HG03159 (cell line): ENCODE measurements at regions not wholly inside any gene's neighbourhood (a gene's known extent, or its start where the extent isn't known, plus 50 kb on each side); places are given as distances from the start of the nearest gene placed in this dataset.
"Not testable (repeated sequence)": the region's sequence is repeated elsewhere in the genome, so short reads cannot be mapped to it uniquely, and the experiment has no call there.

Experiments
- ATAC-seq: cut with Tn5 transposase; IDR thresholded peaks from one replicate; pipeline ENCODE4 v1.9.1; 2021; ENCODE audit warnings: mild to moderate bottlenecking, moderate library complexity; ENCODE audit not compliant: unreplicated experiment

- not testable (repeated sequence) for ATAC-seq
Observed at GRCh38 chr1:120941066-120941465, 51.5 kb downstream of the PPIAL4A start.

GRCh38 chr1:120941836-120942217 is 52.3 kb downstream of the PPIAL4A start:
- not testable (repeated sequence) for ATAC-seq

GRCh38 chr1:120942218-120942944 is 52.8 kb downstream of the PPIAL4A start:
- ATAC-seq: peak; percentile 77

GRCh38 chr1:120942945-120943319 is 53.4 kb downstream of the PPIAL4A start:
- ATAC-seq: not testable (repeated sequence)

GRCh38 chr1:120944691-120945090 is 55.1 kb downstream of the PPIAL4A start:
- ATAC-seq: not testable (repeated sequence)

- ATAC-seq: not testable (repeated sequence)
Observed at GRCh38 chr1:120945122-120945521, 55.6 kb downstream of the PPIAL4A start.

GRCh38 chr1:120947114-120947513 is 57.5 kb downstream of the PPIAL4A start:
- not testable (repeated sequence) for ATAC-seq

GRCh38 chr1:120949724-120950123 is 60.2 kb downstream of the PPIAL4A start:
- ATAC-seq: not testable (repeated sequence)

- not testable (repeated sequence) for ATAC-seq
Observed at GRCh38 chr1:120950633-120951032, 61.1 kb downstream of the PPIAL4A start.

- ATAC-seq: not testable (repeated sequence)
Observed at GRCh38 chr1:120951100-120951499, 61.5 kb downstream of the PPIAL4A start.

- ATAC-seq: not testable (repeated sequence)
Observed at GRCh38 chr1:120952207-120952870, 62.8 kb downstream of the PPIAL4A start.

- not testable (repeated sequence) for ATAC-seq
Observed at GRCh38 chr1:120952871-120953265, 63.3 kb downstream of the PPIAL4A start.

- no peak for ATAC-seq
Observed at GRCh38 chr1:120954736-120955135, 65.2 kb downstream of the PPIAL4A start.

- not testable (repeated sequence) for ATAC-seq
Observed at GRCh38 chr1:120955961-120956360, 66.4 kb downstream of the PPIAL4A start.

GRCh38 chr1:120966018-120966417 is 76.4 kb downstream of the PPIAL4A start:
- not testable (repeated sequence) for ATAC-seq

- ATAC-seq: not testable (repeated sequence)
Observed at GRCh38 chr1:120972863-120973262, 83.3 kb downstream of the PPIAL4A start.

- ATAC-seq: not testable (repeated sequence)
Observed at GRCh38 chr1:120973836-120974235, 84.3 kb downstream of the PPIAL4A start.

GRCh38 chr1:120977279-120977678 is 87.7 kb downstream of the PPIAL4A start:
- ATAC-seq: not testable (repeated sequence)

GRCh38 chr1:120981489-120982094 is 92.0 kb downstream of the PPIAL4A start:
- not testable (repeated sequence) for ATAC-seq

GRCh38 chr1:120994614-120995013 is 105.0 kb downstream of the PPIAL4A start:
- not testable (repeated sequence) for ATAC-seq

GRCh38 chr1:120995025-120995424 is 105.5 kb downstream of the PPIAL4A start:
- peak; percentile 54 for ATAC-seq
